ENCODE measurements at regions not wholly inside any gene's neighbourhood (a gene's known extent, or its start where the extent isn't known, plus 50 kb on each side); places are given as distances from the start of the nearest gene placed in this dataset.

DNA sequence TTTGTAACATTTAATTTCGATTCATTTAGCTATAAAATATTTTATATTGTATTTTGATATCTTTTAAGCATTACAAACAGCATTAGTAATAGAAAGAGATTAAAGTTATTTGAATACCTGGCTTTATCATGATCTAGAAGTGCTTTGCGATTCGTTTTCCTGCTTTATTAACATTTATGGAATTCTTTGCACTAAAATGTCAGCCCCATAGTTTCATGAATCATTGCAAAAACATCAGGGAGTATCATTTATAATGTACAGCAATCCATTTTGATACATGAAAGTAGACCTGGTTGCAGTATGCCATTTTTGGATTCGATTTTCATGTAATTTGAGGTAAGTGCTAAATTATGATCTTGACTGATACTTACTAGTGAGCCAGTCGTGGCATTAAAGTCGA, 108.0 kb upstream of the DPYD start:
- no peak for DNase-seq
- Mint-ChIP-seq H3K4me3 (no peak overlapping the region), H3K36me3 (no peaks in the 10 kb centered on the region), H3K9me3 (no peaks in the 10 kb centered on the region), H3K4me1 (no peaks in the 10 kb centered on the region), H3K27me3 (peaks cover 1% of the 10 kb centered on the region), H3K27ac (no peak overlapping the region)
- CTCF ChIA-PET = no interaction called here

DNA sequence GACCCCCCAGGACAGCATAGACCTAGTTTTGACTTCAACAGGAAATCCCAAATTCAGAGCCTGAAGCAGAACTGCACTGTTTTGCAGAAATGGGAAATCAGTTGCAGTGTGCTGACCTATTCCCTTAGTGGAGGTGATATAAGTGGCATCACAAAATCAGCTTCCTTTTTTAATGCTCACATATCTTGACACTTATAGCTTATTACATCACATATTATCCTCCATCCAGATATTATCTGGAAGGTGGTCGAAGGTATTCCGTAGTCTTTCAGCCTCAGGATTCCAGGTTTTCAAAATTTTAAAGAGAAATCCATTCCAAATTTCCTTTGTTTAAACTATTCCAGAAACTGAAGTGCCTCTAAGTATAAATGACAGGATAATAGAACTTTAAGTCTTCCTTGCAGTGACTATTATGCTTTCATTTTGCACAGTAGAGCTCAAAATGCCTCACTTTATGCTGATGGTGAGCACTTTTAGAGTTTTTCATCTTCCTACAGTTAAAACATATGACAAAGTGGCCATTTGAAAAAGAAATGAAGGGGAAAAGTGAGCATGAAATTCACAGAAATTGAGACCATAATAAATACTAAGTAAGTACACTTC, 106.4 kb upstream of the DPYD start:
- Mint-ChIP-seq H3K27me3 (no peaks in the 10 kb centered on the region), H3K9me3 (no peaks in the 10 kb centered on the region), H3K4me3 (no peak overlapping the region), H3K36me3 (no peaks in the 10 kb centered on the region), H3K4me1 (no peaks in the 10 kb centered on the region), H3K27ac (no peak overlapping the region)
- CTCF ChIA-PET = no interaction called here
- DNase-seq = no peak

DNA sequence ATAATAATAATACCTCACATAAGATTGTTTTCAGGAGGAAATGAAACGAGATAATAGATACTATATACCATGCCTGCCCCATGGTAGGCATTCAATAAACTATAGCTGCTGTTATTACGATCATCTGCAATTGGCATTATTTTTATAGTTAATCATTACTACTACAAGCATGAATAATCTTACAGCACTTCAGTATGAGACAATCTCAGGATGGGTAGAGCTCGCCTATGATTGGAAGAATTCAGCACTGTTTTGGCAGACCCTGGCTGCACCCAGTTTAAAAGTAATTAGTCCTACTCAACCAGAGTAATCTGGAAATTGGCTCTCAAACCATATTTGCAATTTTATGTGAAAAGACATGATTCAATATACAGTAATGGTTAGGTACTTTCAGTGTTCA, 105.0 kb upstream of the DPYD start:
- no peak for DNase-seq
- Mint-ChIP-seq H3K27me3 (no peaks in the 10 kb centered on the region), H3K36me3 (no peaks in the 10 kb centered on the region), H3K4me1 (no peaks in the 10 kb centered on the region), H3K9me3 (no peaks in the 10 kb centered on the region), H3K27ac (no peak overlapping the region), H3K4me3 (no peak overlapping the region)
- CTCF ChIA-PET = no interaction called here

DNA sequence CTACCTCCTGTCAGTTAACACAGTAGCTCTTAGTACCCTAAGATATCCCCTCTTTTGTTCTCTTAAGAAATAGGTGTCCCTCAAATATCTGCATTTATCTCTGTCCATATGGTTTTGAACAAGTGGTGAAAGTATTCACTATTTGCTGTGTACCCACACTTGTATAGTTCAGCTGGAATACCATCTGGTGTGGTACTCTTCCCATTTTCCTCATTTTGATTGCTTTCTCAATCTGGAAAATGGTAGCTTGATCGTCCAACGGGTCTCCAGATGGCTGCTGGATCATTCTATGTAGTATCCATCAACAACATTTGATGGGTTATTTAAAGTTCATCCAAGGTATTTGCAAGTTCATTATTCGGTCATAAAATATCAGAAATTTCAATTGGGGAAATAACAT, 100.3 kb upstream of the DPYD start:
- Mint-ChIP-seq H3K9me3 (no peaks in the 10 kb centered on the region), H3K27ac (no peak overlapping the region), H3K4me1 (no peaks in the 10 kb centered on the region), H3K27me3 (peaks cover 9% of the 10 kb centered on the region), H3K4me3 (no peak overlapping the region), H3K36me3 (no peaks in the 10 kb centered on the region)
- CTCF ChIA-PET = no interaction called here
- DNase-seq = no peak

DNA sequence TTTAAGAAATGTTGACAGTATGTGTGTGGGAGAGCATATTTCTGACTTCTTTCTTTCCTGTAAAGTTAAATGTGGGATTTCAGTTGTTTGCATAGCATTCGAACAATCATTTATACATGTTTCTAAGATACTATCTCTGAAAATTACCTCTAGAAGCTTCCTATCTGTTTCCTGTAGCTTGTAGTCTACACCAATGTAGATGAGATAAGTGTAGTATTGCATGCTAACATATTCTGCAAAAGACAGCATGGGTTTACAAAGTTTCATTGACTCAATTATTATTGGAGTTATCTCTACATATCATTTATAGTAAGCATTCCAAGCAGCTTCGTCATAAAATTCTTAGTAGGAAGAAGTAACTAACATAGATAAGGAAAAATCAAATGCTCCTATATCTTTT, 98.9 kb upstream of the DPYD start:
- Mint-ChIP-seq H3K27me3 (peaks cover 9% of the 10 kb centered on the region), H3K4me1 (no peaks in the 10 kb centered on the region), H3K9me3 (no peaks in the 10 kb centered on the region), H3K4me3 (no peak overlapping the region), H3K27ac (no peak overlapping the region), H3K36me3 (no peaks in the 10 kb centered on the region)
- no peak for DNase-seq
- CTCF ChIA-PET = no interaction called here

DNA sequence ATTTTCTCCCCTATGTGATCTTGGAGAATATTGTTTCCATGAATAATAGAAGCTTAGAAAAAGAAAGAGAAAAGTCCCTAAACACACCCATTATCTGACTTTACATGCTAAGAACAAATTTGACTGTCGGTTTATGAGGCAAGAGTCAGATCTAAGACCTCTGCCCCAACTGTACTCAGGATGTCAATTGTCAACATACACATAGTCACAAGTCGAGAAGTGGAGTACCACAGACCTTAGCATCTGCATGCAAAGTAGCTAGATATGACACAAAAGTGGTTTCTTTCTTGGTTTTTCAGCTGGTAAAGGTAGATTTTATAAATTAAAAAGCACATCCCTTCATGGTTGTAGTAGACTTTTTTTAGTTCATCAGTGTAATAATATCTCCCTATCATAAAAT, 97.2 kb upstream of the DPYD start:
- Mint-ChIP-seq H3K27me3 (peaks cover 9% of the 10 kb centered on the region), H3K4me3 (no peak overlapping the region), H3K9me3 (no peaks in the 10 kb centered on the region), H3K27ac (no peak overlapping the region), H3K36me3 (no peaks in the 10 kb centered on the region), H3K4me1 (no peaks in the 10 kb centered on the region)
- CTCF ChIA-PET = no interaction called here
- no peak for DNase-seq

DNA sequence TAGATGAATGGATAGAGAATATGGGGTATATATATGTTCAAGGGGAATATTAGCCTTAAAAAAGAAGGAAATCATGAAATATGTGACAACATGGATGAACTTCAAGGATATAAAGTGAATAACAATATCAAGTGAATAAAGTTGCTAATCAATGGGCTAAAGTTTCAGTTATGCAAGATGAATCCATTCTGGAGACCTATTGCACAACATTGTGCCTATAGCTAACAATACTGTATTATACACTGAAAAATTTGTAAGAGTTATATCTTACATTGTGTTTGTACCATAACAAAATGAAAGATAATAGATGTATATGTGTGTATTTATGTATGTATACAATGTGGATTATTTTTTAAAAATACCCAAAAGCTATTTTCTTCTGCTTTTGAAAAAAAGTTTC, 96.3 kb upstream of the DPYD start:
- CTCF ChIA-PET = no interaction called here
- Mint-ChIP-seq H3K27ac (no peak overlapping the region), H3K9me3 (no peaks in the 10 kb centered on the region), H3K36me3 (no peaks in the 10 kb centered on the region), H3K27me3 (peaks cover 9% of the 10 kb centered on the region), H3K4me1 (no peaks in the 10 kb centered on the region), H3K4me3 (no peak overlapping the region)
- no peak for DNase-seq

DNA sequence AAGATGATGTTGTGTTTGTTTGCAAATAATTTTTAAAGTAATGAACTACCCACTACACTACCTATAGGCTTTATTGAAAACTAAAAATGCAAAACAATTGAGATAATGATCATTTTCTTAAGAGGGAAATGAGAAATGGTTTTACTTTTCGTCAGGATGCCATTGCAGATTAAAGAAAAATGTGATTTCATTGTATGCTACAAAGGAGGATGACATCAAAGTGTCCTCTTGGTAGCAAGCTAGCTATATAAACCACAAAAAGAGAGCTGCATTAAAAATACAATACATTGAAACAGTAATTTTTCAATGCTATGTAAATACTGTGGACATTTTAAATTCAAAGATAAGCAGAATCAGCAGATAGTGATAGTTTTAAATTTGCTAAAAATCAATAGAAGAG, 87.5 kb upstream of the DPYD start:
- H3K36me3 Mint-ChIP-seq = no peaks in the 10 kb centered on the region
- DNase-seq = no peak
- CTCF ChIA-PET = no interaction called here
- H3K27ac Mint-ChIP-seq = no peak overlapping the region
- no peaks in the 10 kb centered on the region for H3K9me3 Mint-ChIP-seq
- peaks cover 5% of the 10 kb centered on the region for H3K4me1 Mint-ChIP-seq
- H3K4me3 Mint-ChIP-seq = no peak overlapping the region
- peaks cover 3% of the 10 kb centered on the region for H3K27me3 Mint-ChIP-seq

DNA sequence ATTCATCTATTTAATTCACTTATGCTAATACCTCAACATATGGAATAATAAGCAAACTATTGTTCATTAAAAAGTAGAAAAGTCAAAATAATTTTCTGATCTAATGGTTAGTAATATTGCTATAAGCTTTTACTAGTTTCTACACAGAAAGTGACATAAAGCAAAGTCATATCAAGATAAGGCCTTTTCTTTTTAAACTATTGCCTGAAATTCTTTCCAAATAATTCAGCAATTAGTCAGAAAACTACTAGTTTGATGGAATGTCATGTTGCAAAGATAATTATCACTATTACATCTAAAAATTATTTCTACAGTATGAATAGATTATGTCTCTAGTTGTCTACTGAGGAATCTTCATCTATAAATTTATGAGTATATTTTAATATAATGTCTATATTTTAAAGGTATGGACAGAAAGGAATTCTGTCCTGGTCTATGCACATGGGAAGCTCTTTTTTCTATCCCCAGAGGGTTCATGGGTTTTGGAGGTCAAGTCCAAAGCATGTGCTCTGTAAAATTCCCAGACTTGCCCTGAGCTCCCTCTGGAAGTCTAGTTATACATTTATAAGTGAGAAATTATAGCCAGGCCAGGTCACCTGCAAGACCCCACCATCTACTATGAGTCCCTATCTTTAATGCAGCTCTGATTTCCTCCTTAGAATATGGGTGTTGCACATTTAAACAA, 84.6 kb upstream of the DPYD start:
- Mint-ChIP-seq H3K4me1 (peaks cover 5% of the 10 kb centered on the region), H3K4me3 (no peak overlapping the region), H3K9me3 (no peaks in the 10 kb centered on the region), H3K27ac (no peak overlapping the region), H3K27me3 (peaks cover 5% of the 10 kb centered on the region), H3K36me3 (no peaks in the 10 kb centered on the region)
- DNase-seq = no peak
- CTCF ChIA-PET = no interaction called here

DNA sequence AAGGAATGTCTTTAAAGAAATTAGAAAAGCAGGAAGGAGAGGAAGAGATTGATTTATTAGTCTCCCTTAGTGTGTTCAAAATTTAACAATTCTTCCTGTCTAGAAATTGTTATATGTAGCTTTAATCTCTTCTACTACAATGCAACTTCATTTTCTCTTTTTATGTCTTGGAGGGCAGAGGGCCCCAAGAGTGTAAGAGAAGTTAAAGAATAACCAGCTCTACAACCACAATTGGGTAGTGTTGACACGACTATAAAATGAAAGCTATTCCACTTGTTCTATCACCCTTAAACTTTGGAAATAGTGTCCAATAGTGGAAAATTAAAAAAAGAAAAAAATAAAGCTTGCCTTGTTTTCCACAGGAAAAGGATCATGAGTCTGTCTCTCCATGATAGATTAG, 82.6 kb upstream of the DPYD start:
- Mint-ChIP-seq H3K4me1 (peaks cover 3% of the 10 kb centered on the region), H3K4me3 (no peak overlapping the region), H3K27me3 (peaks cover 8% of the 10 kb centered on the region), H3K27ac (no peak overlapping the region), H3K9me3 (no peaks in the 10 kb centered on the region), H3K36me3 (no peaks in the 10 kb centered on the region)
- CTCF ChIA-PET = no interaction called here
- no peak for DNase-seq

DNA sequence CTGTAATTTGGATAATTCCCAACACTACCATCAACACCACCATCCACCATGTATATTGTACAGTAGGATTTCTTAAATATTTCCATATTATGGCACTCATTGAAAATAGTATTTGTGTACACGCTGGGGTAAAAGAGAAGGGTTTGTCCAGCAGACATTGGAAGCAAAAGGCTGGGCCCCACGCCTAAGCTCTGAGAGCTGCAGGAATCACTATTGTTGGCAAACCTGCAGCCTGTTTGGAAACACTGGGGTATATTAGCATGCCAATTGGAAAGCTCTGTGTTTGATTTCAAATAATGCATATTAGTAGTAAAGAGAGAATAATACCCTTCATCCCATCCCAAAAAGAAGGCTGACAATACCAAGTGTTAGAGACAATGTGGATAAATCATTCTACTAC, 81.5 kb upstream of the DPYD start:
- no peak for DNase-seq
- no peaks in the 10 kb centered on the region for H3K36me3 Mint-ChIP-seq

DNA sequence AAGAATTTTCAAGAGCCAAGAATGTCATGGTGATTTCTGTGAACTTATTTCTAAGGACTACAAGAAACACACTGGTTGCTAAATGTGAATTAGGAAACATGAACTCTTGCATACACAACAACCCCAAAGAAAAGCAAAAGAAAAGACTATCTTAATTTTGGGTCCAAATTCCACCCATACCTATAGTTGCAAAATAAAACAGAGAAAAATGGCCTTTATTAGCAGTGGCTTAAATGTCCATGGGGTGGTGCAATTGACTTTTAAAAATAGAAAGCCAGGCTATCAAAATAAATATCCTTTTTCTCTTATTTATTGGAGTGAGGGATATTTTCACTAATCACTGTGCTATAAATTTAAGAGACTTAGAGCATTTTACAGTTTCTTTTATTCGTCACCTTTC, 80.9 kb upstream of the DPYD start:
- Mint-ChIP-seq H3K4me1 (no peaks in the 10 kb centered on the region), H3K27me3 (peaks cover 8% of the 10 kb centered on the region), H3K9me3 (no peaks in the 10 kb centered on the region), H3K36me3 (no peaks in the 10 kb centered on the region), H3K4me3 (no peak overlapping the region), H3K27ac (no peak overlapping the region)
- DNase-seq = no peak
- CTCF ChIA-PET = no interaction called here

More for the DNA sequence above, 81.5 kb upstream of the DPYD start:
- Mint-ChIP-seq H3K4me1 (no peaks in the 10 kb centered on the region), H3K27ac (no peak overlapping the region), H3K27me3 (peaks cover 8% of the 10 kb centered on the region), H3K4me3 (no peak overlapping the region), H3K9me3 (no peaks in the 10 kb centered on the region)
- CTCF ChIA-PET = no interaction called here

DNA sequence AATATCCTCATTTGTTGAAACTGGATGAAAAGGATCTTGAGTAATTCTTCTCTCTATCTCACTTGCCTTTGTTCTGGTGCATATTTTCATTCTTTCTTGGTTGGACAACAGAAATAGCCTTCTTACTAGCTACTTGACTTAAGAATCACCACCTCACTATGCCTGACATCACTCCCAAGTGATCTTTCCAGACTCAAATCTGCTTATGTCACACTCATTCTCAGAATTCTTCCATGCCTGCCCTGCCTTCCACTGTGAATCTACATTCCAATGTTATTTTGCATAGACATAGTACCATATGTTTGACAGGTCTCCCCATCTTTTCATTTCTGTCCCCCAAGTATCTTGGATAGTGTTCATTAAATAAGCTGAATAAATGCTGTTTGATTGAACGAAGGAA, 78.5 kb upstream of the DPYD start:
- no peak overlapping the region for H3K4me3 Mint-ChIP-seq
- DNase-seq = no peak
- peaks cover 4% of the 10 kb centered on the region for H3K27me3 Mint-ChIP-seq
- no peaks in the 10 kb centered on the region for H3K36me3 Mint-ChIP-seq
- H3K27ac Mint-ChIP-seq = no peak overlapping the region
- no peaks in the 10 kb centered on the region for H3K4me1 Mint-ChIP-seq
- CTCF ChIA-PET = no interaction called here
- H3K9me3 Mint-ChIP-seq = no peaks in the 10 kb centered on the region

DNA sequence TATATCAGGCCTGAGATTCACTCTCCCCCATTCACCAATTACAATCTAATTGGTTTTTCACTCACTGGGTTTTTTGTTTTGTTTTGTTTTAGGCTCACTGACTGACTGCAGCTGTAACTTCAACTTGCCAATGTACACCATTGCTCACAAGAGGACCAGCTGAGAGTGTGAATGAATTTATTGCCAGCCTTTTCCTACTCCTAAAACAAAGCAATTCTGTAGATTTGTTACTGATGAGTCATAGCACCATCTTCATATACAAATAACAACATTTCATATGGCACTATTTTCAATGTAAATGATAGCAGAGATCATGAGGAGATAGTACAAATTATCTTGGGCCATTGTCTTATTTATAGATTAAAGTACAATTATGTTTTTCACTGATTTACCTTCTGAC, 76.0 kb upstream of the DPYD start:
- CTCF ChIA-PET = no interaction called here

DNA sequence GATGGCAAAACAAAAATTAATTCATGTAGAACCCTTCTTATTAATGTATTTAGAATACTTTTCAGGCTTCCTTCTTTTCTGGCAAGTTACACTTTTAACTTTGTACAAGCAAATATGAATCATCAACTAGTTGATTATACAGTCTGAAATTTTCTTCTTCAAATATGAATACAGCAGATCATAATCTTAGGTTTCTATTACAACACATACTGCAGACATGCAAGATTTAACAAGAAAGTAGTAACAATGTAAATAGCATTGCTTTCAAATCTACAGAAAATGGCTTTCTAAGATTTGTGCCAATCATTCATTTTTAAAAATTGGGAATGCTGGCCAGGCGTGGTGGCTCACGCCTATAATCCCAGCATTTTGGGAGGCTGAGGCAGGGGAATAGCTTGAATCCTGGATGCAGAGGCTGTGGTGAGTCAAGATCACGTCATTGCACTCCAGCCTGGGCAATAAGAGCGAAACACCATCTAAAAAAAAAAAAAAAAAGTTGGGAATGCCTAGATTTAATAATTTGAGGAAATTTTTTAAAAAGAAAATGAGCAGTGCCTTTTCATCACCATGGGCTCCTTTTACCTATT, 68.4 kb upstream of the DPYD start:
- Mint-ChIP-seq H3K36me3 (no peaks in the 10 kb centered on the region), H3K27ac (no peak overlapping the region), H3K9me3 (no peaks in the 10 kb centered on the region), H3K4me1 (peaks cover 14% of the 10 kb centered on the region), H3K4me3 (no peak overlapping the region), H3K27me3 (peaks cover 22% of the 10 kb centered on the region)
- CTCF ChIA-PET = no interaction called here
- no peak for DNase-seq

More for the DNA sequence above, 76.0 kb upstream of the DPYD start:
- Mint-ChIP-seq H3K4me1 (no peaks in the 10 kb centered on the region), H3K4me3 (no peak overlapping the region), H3K9me3 (no peaks in the 10 kb centered on the region), H3K27me3 (peaks cover 4% of the 10 kb centered on the region), H3K27ac (no peak overlapping the region), H3K36me3 (no peaks in the 10 kb centered on the region)
- DNase-seq = no peak
